ENCODE measurements at regions not wholly inside any gene's neighbourhood (a gene's known extent, or its start where the extent isn't known, plus 50 kb on each side); places are given as distances from the start of the nearest gene placed in this dataset.
A peak's percentile ranks its signal among the peaks of the same experiment; 100 is the strongest.

DNA sequence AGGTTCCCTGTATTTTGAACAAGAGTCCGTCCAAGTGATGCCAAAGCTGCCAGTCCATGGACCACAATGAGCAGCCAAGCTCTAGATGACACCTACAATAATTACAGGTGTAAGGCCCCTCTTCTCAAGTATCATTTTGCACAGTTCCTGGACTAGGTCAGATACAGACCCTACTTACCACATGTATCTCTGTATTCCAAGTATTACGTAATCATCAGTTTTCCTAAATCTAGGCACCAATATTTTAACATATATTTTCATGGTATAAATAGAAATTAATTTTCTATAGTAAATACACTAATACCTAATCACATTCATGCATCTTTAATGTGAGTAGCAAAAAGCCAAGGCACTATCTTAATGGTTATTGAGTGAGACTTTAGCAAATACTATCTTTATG lies 157.0 kb upstream of the PRSS1 start:
- TF ChIP-seq, protein P1, sequence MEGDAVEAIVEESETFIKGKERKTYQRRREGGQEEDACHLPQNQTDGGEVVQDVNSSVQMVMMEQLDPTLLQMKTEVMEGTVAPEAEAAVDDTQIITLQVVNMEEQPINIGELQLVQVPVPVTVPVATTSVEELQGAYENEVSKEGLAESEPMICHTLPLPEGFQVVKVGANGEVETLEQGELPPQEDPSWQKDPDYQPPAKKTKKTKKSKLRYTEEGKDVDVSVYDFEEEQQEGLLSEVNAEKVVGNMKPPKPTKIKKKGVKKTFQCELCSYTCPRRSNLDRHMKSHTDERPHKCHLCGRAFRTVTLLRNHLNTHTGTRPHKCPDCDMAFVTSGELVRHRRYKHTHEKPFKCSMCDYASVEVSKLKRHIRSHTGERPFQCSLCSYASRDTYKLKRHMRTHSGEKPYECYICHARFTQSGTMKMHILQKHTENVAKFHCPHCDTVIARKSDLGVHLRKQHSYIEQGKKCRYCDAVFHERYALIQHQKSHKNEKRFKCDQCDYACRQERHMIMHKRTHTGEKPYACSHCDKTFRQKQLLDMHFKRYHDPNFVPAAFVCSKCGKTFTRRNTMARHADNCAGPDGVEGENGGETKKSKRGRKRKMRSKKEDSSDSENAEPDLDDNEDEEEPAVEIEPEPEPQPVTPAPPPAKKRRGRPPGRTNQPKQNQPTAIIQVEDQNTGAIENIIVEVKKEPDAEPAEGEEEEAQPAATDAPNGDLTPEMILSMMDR (IDR thresholded peaks at IDR 0.05): no peak
- TF ChIP-seq ZFX (IDR thresholded peaks at IDR 0.05; ENCODE audit: borderline replicate concordance): no peak
- H3K27ac ChIP-seq: no peak overlapping the region

DNA sequence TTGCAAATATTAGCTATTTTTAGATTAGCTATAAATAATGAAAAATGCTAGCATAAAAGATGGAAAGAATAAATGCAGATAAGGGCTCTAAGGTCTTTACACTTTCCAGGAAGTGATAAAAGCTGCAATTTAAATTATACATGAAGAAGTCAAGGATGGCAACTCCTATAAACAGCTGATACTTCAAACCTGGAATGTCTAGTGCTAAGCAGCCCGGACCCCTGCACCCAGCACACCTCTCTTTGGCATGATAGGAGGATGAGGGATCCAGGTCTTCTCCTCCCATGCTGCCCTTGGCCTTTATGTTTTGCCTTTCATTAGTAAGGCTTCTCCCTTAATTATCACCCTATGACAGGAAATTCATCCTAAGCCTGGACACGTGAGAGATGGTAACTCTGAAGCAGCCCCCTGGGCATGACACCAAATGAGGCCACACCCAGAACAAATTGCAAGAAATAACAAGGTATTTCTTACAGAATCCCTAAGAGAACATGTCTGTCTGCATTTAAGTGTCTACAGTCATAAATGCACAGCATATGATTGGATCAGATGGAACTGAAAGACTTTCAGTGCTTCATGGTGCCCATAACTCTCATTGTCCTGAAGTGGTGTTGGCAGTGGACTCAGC lies 158.3 kb upstream of the PRSS1 start:
- no peak for TF ChIP-seq ZFX (IDR thresholded peaks at IDR 0.05; ENCODE audit: borderline replicate concordance)
- TF ChIP-seq, protein P1 (IDR thresholded peaks at IDR 0.05): no peak
- H3K27ac ChIP-seq: no peak overlapping the region

DNA sequence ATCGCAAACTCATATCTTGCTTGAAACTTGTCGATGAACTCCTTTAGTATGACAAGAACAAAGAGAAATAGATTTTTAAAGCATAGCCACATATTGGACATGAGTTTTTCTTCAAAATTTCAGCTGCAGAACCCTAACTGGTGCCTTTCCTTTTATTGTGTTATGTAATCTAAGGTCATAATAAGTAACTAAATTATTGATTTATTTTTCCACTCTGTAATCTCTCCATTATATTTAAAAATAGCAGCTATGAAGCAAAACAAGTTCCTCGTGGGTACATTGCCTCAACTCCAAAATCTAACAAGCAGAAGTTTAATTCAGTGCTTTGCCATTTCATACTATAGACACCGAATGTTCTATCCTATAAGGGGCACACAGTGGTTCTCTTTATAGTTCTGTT lies 159.2 kb upstream of the PRSS1 start:
- no peak overlapping the region for H3K27ac ChIP-seq
- TF ChIP-seq, protein P1 (IDR thresholded peaks at IDR 0.05): no peak
- no peak for TF ChIP-seq ZFX (IDR thresholded peaks at IDR 0.05; ENCODE audit: borderline replicate concordance)

DNA sequence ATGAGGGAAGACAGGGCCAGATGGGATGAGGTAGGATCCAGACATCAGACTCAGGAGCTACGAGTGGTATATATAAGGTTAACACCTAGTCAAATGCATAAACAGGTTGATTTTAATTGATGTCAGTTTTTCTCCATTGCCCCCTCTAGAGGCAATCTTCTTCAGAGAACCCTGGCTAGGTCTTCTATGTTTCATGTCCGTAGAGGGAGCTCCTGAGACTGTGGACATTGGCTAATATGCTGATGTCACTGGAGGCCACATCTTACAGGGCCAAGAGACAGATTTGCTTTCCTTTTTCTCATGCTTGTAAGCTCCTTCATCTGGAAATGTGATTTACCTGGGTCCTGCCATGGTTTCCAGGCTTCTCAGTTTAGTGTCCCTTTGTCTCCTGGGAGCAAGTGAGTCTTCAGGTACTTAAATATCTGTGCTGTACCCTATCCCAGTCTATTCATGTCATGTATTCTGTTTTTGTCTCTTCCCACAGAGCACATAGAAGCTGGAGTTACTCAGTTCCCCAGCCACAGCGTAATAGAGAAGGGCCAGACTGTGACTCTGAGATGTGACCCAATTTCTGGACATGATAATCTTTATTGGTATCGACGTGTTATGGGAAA lies 161.6 kb upstream of the PRSS1 start:
- no peak overlapping the region for H3K27ac ChIP-seq
- no peak for TF ChIP-seq ZFX (IDR thresholded peaks at IDR 0.05; ENCODE audit: borderline replicate concordance)
- TF ChIP-seq, protein P1 (IDR thresholded peaks at IDR 0.05): peak; percentile 91

DNA sequence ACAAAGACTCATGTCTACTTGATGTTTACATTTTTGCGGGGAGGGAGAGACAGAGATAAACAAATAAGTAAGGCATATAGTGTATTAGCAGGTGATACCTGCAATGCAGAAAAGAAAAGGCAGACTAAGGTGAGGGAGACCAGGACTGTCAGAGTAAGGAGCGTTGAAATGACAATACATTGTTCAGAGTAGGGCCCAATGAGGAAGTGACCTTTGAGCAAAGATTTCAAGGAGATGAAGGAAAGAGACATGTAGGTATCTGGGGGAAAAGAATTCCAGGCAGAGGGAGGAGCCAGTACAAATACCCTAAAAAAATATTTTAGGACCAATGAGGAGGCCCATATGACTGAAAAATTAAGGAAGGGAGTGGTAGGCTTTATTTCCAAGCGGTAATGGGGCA lies 162.7 kb upstream of the PRSS1 start:
- no peak overlapping the region for H3K27ac ChIP-seq
- TF ChIP-seq ZFX (IDR thresholded peaks at IDR 0.05; ENCODE audit: borderline replicate concordance): no peak
- TF ChIP-seq, protein P1 (IDR thresholded peaks at IDR 0.05): no peak

DNA sequence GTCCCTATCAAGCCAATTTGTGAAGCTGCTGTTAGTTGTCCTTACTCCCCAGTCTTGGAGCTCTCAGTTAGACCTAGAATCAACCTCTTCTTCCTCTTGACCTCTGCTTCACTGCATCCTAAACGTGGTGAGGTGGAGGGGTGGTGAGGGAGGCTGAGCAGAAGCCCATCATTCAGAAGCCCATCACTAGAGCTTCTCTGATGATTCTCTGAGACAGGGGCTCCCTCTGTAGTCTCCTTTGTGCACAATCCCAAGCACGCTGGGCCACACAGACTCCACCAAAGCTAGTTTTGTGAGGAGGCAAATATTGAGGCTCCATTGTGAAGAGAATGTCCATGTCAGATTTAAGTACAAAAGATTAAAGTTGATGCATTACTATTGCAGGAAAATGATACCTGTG lies 163.8 kb upstream of the PRSS1 start:
- TF ChIP-seq, protein P1 (IDR thresholded peaks at IDR 0.05): no peak
- no peak for TF ChIP-seq ZFX (IDR thresholded peaks at IDR 0.05; ENCODE audit: borderline replicate concordance)
- no peak overlapping the region for H3K27ac ChIP-seq

DNA sequence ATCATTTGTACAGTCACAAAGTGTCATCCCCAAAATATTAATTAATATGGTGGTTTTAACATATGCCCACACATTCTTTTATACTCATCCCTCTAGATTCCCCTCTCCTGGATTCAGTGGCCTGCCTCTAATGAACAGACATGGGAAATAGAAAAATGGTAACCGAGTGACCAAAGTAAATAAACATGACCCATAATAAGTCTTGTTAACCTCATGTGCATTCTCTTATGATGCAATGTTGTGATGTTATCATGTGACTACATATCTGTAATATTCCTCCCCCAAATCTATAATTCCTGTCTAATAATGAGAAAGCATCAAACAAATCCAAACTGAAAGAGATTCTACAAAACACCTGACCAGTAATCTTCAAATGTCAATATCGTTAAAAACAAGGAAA lies 164.5 kb upstream of the PRSS1 start:
- H3K27ac ChIP-seq: no peak overlapping the region
- TF ChIP-seq, protein P1 (IDR thresholded peaks at IDR 0.05): no peak
- TF ChIP-seq ZFX (IDR thresholded peaks at IDR 0.05; ENCODE audit: borderline replicate concordance): no peak

Data from 22Rv1 (cell line).